Caco-2 (cell line): ENCODE measurements at regions not wholly inside any gene's neighbourhood (a gene's known extent, or its start where the extent isn't known, plus 50 kb on each side); places are given as distances from the start of the nearest gene placed in this dataset.

ENCODE experiments used
- BruUV-seq: library from RNA; stranded (reverse); fragments of 400-500 nt; replicated peaks from 2 replicates; lab custom pipeline; 2021; lab: Mats Ljungman, UMichigan
- CTCF ChIA-PET: fragments of 300-600 bp; sonication (Branson Sonifier 250); formaldehyde crosslinking; loops from one replicate; lab custom pipeline; 2022; ENCODE audit warnings: antibody characterized with exemption; lab: Charles Lee
- POLR2A ChIA-PET: fragments of 300-600 bp; sonication (Branson Sonifier 250); formaldehyde crosslinking; loops from one replicate; lab custom pipeline; 2022; ENCODE audit warnings: antibody characterized with exemption; lab: Charles Lee
- DNase-seq, 2 experiments: peaks; one replicate each; pipeline versions ENCODE4 v3.0.0 to v3.0.0-alpha.2; 2020 to 2022
- H3K27me3 ChIP-seq: replicated peaks from 2 replicates; pipeline ENCODE4 v1.6.0; 2011; ENCODE audit warnings: low read length; ENCODE audit not compliant: control insufficient read depth, insufficient read depth
- H3K36me3 ChIP-seq: 2 replicates; pipeline ENCODE4 v1.5.1; 2011; ENCODE audit warnings: low read length; ENCODE audit not compliant: control insufficient read depth, insufficient read depth
- H3K4me1 ChIP-seq: fragments of 250-450 bp; sonication (Bioruptor Pico); 2 replicates; pipeline ENCODE4 v1.5.1; 2020; ENCODE audit warnings: mild to moderate bottlenecking
- H3K4me3 ChIP-seq: 2 replicates; pipeline ENCODE4 v1.5.1; 2011; ENCODE audit warnings: low read depth, mild to moderate bottlenecking, control low read depth, low read length
- H3K9me3 ChIP-seq: fragments of 250-450 bp; sonication (Bioruptor Pico); 2 replicates; pipeline ENCODE4 v1.5.1; 2020; ENCODE audit warnings: mild to moderate bottlenecking, moderate library complexity
- H3K27ac Mint-ChIP-seq: one replicate; pipeline ENCODE4 v1.8.0; 2022; ENCODE audit warnings: mixed read lengths; ENCODE audit not compliant: unreplicated experiment
- H3K27me3 Mint-ChIP-seq: one replicate; pipeline ENCODE4 v1.8.0; 2022; ENCODE audit warnings: mixed read lengths; ENCODE audit not compliant: insufficient read depth, unreplicated experiment
- H3K36me3 Mint-ChIP-seq: one replicate; pipeline ENCODE4 v1.8.0; 2022; ENCODE audit warnings: mild to moderate bottlenecking, mixed read lengths; ENCODE audit not compliant: insufficient read depth, unreplicated experiment
- H3K4me1 Mint-ChIP-seq: one replicate; pipeline ENCODE4 v1.8.0; 2022; ENCODE audit warnings: low read depth, mixed read lengths; ENCODE audit not compliant: unreplicated experiment
- H3K4me3 Mint-ChIP-seq: one replicate; pipeline ENCODE4 v1.8.0; 2022; ENCODE audit warnings: mild to moderate bottlenecking, moderate library complexity, mixed read lengths; ENCODE audit not compliant: unreplicated experiment
- H3K9me3 Mint-ChIP-seq: one replicate; pipeline ENCODE4 v1.8.0; 2022; ENCODE audit warnings: mixed read lengths; ENCODE audit not compliant: unreplicated experiment
- CTCF ChIP-seq, 2 experiments: fragments of 200-600 bp in 1 of 2; IDR thresholded peaks; 1 replicate in 1 of 2; 2 replicates in 1 of 2; pipeline versions ENCODE4 v1.5.1 to v1.8.0; 2011 to 2022; ENCODE audit warnings: antibody characterized with exemption in 1 of 2, control low read depth in 1 of 2, inconsistent platforms in 1 of 2, low read depth in 1 of 2, low read length in 1 of 2, mild to moderate bottlenecking in 1 of 2, moderate library complexity in 1 of 2; ENCODE audit not compliant: insufficient read depth in 1 of 2, severe bottlenecking in 1 of 2, unreplicated experiment in 1 of 2
- intact Hi-C: fragments of 100-400 bp; cut with micrococcal nuclease; formaldehyde crosslinking; loops from one replicate; pipeline ENCODE4 v1.10.0; 2022; ENCODE audit not compliant: unreplicated experiment

- Mint-ChIP-seq H3K4me3 (no peak overlapping the region), H3K4me1 (no peaks in the 10 kb centered on the region), H3K9me3 (no peaks in the 10 kb centered on the region), H3K36me3 (no peaks in the 10 kb centered on the region), H3K27me3 (peaks cover 3% of the 10 kb centered on the region), H3K27ac (no peak overlapping the region)
- DNase-seq = no peak
- intact Hi-C loops = no loop called here
- Histone ChIP-seq H3K27me3 (no peaks in the 10 kb centered on the region), H3K4me3 (no peak overlapping the region), H3K36me3 (no peaks in the 10 kb centered on the region), H3K4me1 (no peaks in the 10 kb centered on the region), H3K9me3 (no peaks in the 10 kb centered on the region)
- POLR2A ChIA-PET = no interaction called here
- CTCF ChIA-PET = no interaction called here
- BruUV-seq = no TSS peak
- no peak for TF ChIP-seq CTCF (IDR thresholded peaks at IDR 0.05; ENCODE audit: insufficient read depth in 1 of 2, low read depth in 1 of 2, low read length in 1 of 2, severe bottlenecking in 1 of 2, unreplicated experiment in 1 of 2)
These were observed 68.9 kb upstream of the HDAC9 start for GRCh38 chr7:18426564-18427226.

- ChIA-PET CTCF (no interaction called here), POLR2A (no interaction called here)
- no peaks in the 10 kb centered on the region for H3K27me3 ChIP-seq
- no peak overlapping the region for H3K4me3 ChIP-seq
- H3K4me1 ChIP-seq = no peaks in the 10 kb centered on the region
- H3K4me3 Mint-ChIP-seq = no peak overlapping the region
- H3K36me3 ChIP-seq = no peaks in the 10 kb centered on the region
- no peak for DNase-seq
- no peaks in the 10 kb centered on the region for H3K36me3 Mint-ChIP-seq
- H3K27me3 Mint-ChIP-seq = peaks cover 3% of the 10 kb centered on the region
- BruUV-seq = no TSS peak
- no peaks in the 10 kb centered on the region for H3K9me3 Mint-ChIP-seq
- no peaks in the 10 kb centered on the region for H3K9me3 ChIP-seq
- H3K4me1 Mint-ChIP-seq = no peaks in the 10 kb centered on the region
- no peak overlapping the region for H3K27ac Mint-ChIP-seq
- TF ChIP-seq CTCF (IDR thresholded peaks at IDR 0.05; ENCODE audit: insufficient read depth in 1 of 2, low read depth in 1 of 2, low read length in 1 of 2, severe bottlenecking in 1 of 2, unreplicated experiment in 1 of 2) = no peak
- intact Hi-C loops = no loop called here
These were observed 66.0 kb upstream of the HDAC9 start for GRCh38 chr7:18429547-18429946.

GRCh38 chr7:18430810-18431209 lies 64.7 kb upstream of the HDAC9 start:
- intact Hi-C loops = no loop called here
- Histone ChIP-seq H3K36me3 (no peaks in the 10 kb centered on the region), H3K27me3 (no peaks in the 10 kb centered on the region), H3K4me3 (no peak overlapping the region), H3K9me3 (no peaks in the 10 kb centered on the region), H3K4me1 (no peaks in the 10 kb centered on the region)
- Mint-ChIP-seq H3K4me3 (no peak overlapping the region), H3K27me3 (peaks cover 3% of the 10 kb centered on the region), H3K36me3 (no peaks in the 10 kb centered on the region), H3K4me1 (no peaks in the 10 kb centered on the region), H3K9me3 (no peaks in the 10 kb centered on the region), H3K27ac (no peak overlapping the region)
- ChIA-PET POLR2A (no interaction called here), CTCF (no interaction called here)
- no TSS peak for BruUV-seq
- TF ChIP-seq CTCF (IDR thresholded peaks at IDR 0.05; ENCODE audit: insufficient read depth in 1 of 2, low read depth in 1 of 2, low read length in 1 of 2, severe bottlenecking in 1 of 2, unreplicated experiment in 1 of 2) = no peak
- no peak for DNase-seq
